ENCODE measurements at regions not wholly inside any gene's neighbourhood (a gene's known extent, or its start where the extent isn't known, plus 50 kb on each side); places are given as distances from the start of the nearest gene placed in this dataset.

- in situ Hi-C loops (cut with MboI; ENCODE audit: low pct_unique_long_range_greater_than_20kb in 2 of 9, low sequenced_read_pairs in 9 of 9, unreplicated experiment in 9 of 9) = no loop called here
- ATAC-seq (replicated peaks in 6 of 8) = peak in 2 of 8 experiments; percentile 60 to 66
- H3K4me1 ChIP-seq (replicated peaks in 1 of 2) = no peaks in the 10 kb centered on the region
- 48 to 92% (median 73%) methylated on average over 2 to 5 of the region's 5 CpGs for WGBS, 10 experiments
- no peak overlapping the region for H3K27ac ChIP-seq
- H3K4me3 ChIP-seq = no peak overlapping the region
Observed at GRCh38 chr20:8073024-8073832, 53.7 kb upstream of the TMX4 start.

- WGBS, 10 experiments = 86 to 100% (median 96%) methylated on average over 2 to 3 of the region's 3 CpGs; no CpG with 5 or more reads in 1 of the 10 experiments
- H3K4me3 ChIP-seq = no peak overlapping the region
- no peak overlapping the region for H3K27ac ChIP-seq
- ATAC-seq (replicated peaks in 6 of 8) = no peak
- no peaks in the 10 kb centered on the region for H3K4me1 ChIP-seq (replicated peaks in 1 of 2)
- in situ Hi-C loops (cut with MboI; ENCODE audit: low pct_unique_long_range_greater_than_20kb in 2 of 9, low sequenced_read_pairs in 9 of 9, unreplicated experiment in 9 of 9) = no loop called here
Observed at GRCh38 chr20:8074931-8075330, 55.4 kb upstream of the TMX4 start.

- Histone ChIP-seq H3K4me3 (no peak overlapping the region), H3K27ac (no peak overlapping the region), H3K4me1 (replicated peaks in 1 of 2) (no peaks in the 10 kb centered on the region)
- WGBS, 10 experiments = 60 to 100% (median 75%) methylated on average over 1 to 3 of the region's 3 CpGs; no CpG with 5 or more reads in 2 of the 10 experiments
- in situ Hi-C loops (cut with MboI; ENCODE audit: low pct_unique_long_range_greater_than_20kb in 2 of 9, low sequenced_read_pairs in 9 of 9, unreplicated experiment in 9 of 9) = no loop called here
- ATAC-seq (replicated peaks in 6 of 8) = peak in 1 of 8 experiments; percentile 36
Observed at GRCh38 chr20:8076306-8077136, 55.5 kb upstream of the PLCB1 start.

GRCh38 chr20:8077137-8077466 is 55.0 kb upstream of the PLCB1 start:
- peak in 1 of 8 experiments; percentile 56 for ATAC-seq (replicated peaks in 6 of 8)
- in situ Hi-C loops (cut with MboI; ENCODE audit: low pct_unique_long_range_greater_than_20kb in 2 of 9, low sequenced_read_pairs in 9 of 9, unreplicated experiment in 9 of 9) = no loop called here
- WGBS, 10 experiments = 20 to 100% (median 56%) methylated on average over 1 to 2 of the region's 2 CpGs; no CpG with 5 or more reads in 5 of the 10 experiments

GRCh38 chr20:8078528-8078914 is 53.5 kb upstream of the PLCB1 start:
- no peak overlapping the region for H3K4me3 ChIP-seq
- peaks cover 11 to 13% of the 10 kb centered on the region in 2 donors for H3K4me1 ChIP-seq (replicated peaks in 1 of 2)
- no peak for ATAC-seq (replicated peaks in 6 of 8)
- H3K27ac ChIP-seq = no peak overlapping the region
- in situ Hi-C loops (cut with MboI; ENCODE audit: low pct_unique_long_range_greater_than_20kb in 2 of 9, low sequenced_read_pairs in 9 of 9, unreplicated experiment in 9 of 9) = no loop called here
- 46 to 96% (median 87%) methylated on average over 1 to 4 of the region's 4 CpGs for WGBS, 10 experiments

More at GRCh38 chr20:8077137-8077466, 55.0 kb upstream of the PLCB1 start:
- Histone ChIP-seq H3K27ac (no peak overlapping the region), H3K4me3 (no peak overlapping the region), H3K4me1 (replicated peaks in 1 of 2) (peaks cover 2% of the 10 kb centered on the region in 2 donors)

- H3K4me1 ChIP-seq (replicated peaks in 1 of 2) = peaks cover 12 to 15% of the 10 kb centered on the region in 2 donors
- no peak overlapping the region for H3K4me3 ChIP-seq
- ATAC-seq (replicated peaks in 6 of 8) = peak in 3 of 8 experiments; percentile 43 to 52 (median 43)
- no peak overlapping the region for H3K27ac ChIP-seq
- in situ Hi-C loops (cut with MboI; ENCODE audit: low pct_unique_long_range_greater_than_20kb in 2 of 9, low sequenced_read_pairs in 9 of 9, unreplicated experiment in 9 of 9) = no loop called here
Observed at GRCh38 chr20:8079976-8080375, 52.1 kb upstream of the PLCB1 start.

- in situ Hi-C loops (cut with MboI; ENCODE audit: low pct_unique_long_range_greater_than_20kb in 2 of 9, low sequenced_read_pairs in 9 of 9, unreplicated experiment in 9 of 9) = no loop called here
- ATAC-seq (replicated peaks in 6 of 8) = peak in 3 of 8 experiments; percentile 54 to 84 (median 80)
- Histone ChIP-seq H3K27ac (no peak overlapping the region), H3K4me1 (replicated peaks in 1 of 2) (peaks cover 12 to 15% of the 10 kb centered on the region in 2 donors), H3K4me3 (no peak overlapping the region)
Observed at GRCh38 chr20:8082025-8082424, 50.0 kb upstream of the PLCB1 start.
